Peyer's patch (tissue), 4 donors: ENCODE measurements at regions not wholly inside any gene's neighbourhood (a gene's known extent, or its start where the extent isn't known, plus 50 kb on each side); places are given as distances from the start of the nearest gene placed in this dataset.

ENCODE experiments used
- DNase-seq, 3 donors: peaks; one replicate each; pipeline ENCODE4 v3.0.0-alpha.2; 2017 to 2019
- H3K27ac ChIP-seq, 4 donors: fragments of 200-600 bp; sonication (generic); one replicate each; pipeline ENCODE4 v1.5.1; 2016 to 2019
- H3K27me3 ChIP-seq, 2 donors: fragments of 200-600 bp; sonication (generic); one replicate each; pipeline ENCODE4 v1.5.1; 2019
- H3K36me3 ChIP-seq, 3 donors: fragments of 200-600 bp; sonication (generic); one replicate each; pipeline ENCODE4 v1.5.1; 2016 to 2019
- H3K4me1 ChIP-seq, 4 donors: fragments of 200-600 bp; sonication (generic); one replicate each; pipeline ENCODE4 v1.5.1; 2016 to 2019
- H3K4me3 ChIP-seq, 4 donors: fragments of 200-600 bp; sonication (generic); 1 replicate in 3 of 4; 2 replicates in 1 of 4; pipeline ENCODE4 v1.5.1; 2016 to 2019; ENCODE audit warnings: mild to moderate bottlenecking in 1 of 4
- H3K9me3 ChIP-seq, 4 donors: fragments of 200-600 bp; sonication (generic); one replicate each; pipeline ENCODE4 v1.5.1; 2016 to 2019; ENCODE audit warnings: mild to moderate bottlenecking in 1 of 4
- CTCF ChIP-seq, 6 experiments: fragments of 450-650 bp in 4 of 6; fragments of 200-600 bp in 2 of 6; sonication (generic) in 1 of 6; IDR thresholded peaks; one replicate each; pipeline ENCODE4 v1.5.1; 2017 to 2019; ENCODE audit warnings: antibody characterized with exemption in 6 of 6, mild to moderate bottlenecking in 3 of 6, moderate library complexity in 1 of 6
- POLR2A ChIP-seq, 2 donors: fragments of 450-650 bp; IDR thresholded peaks; one replicate each; pipeline ENCODE4 v1.5.1; 2017; ENCODE audit warnings: antibody characterized with exemption in 2 of 2, mild to moderate bottlenecking in 2 of 2, moderate library complexity in 2 of 2

- Histone ChIP-seq H3K27ac (no peak overlapping the region), H3K4me3 (no peak overlapping the region), H3K9me3 (no peaks in the 10 kb centered on the region), H3K27me3 (no peaks in the 10 kb centered on the region), H3K36me3 (no peaks in the 10 kb centered on the region), H3K4me1 (no peaks in the 10 kb centered on the region)
- DNase-seq = no peak
- TF ChIP-seq CTCF (IDR thresholded peaks at IDR 0.05) = no peak
- no peak for TF ChIP-seq POLR2A (IDR thresholded peaks at IDR 0.05)
Observed at GRCh38 chr9:102778746-102779145, 216.4 kb upstream of the CYLC2 start.

GRCh38 chr9:102770704-102771103 is 224.4 kb upstream of the CYLC2 start:
- DNase-seq = no peak
- Histone ChIP-seq H3K4me1 (no peaks in the 10 kb centered on the region), H3K9me3 (no peaks in the 10 kb centered on the region), H3K27ac (no peak overlapping the region), H3K27me3 (no peaks in the 10 kb centered on the region), H3K4me3 (no peak overlapping the region), H3K36me3 (no peaks in the 10 kb centered on the region)
- TF ChIP-seq POLR2A (IDR thresholded peaks at IDR 0.05) = no peak
- TF ChIP-seq CTCF (IDR thresholded peaks at IDR 0.05) = no peak

- DNase-seq = no peak
- Histone ChIP-seq H3K36me3 (no peaks in the 10 kb centered on the region), H3K4me1 (no peaks in the 10 kb centered on the region), H3K27me3 (no peaks in the 10 kb centered on the region), H3K9me3 (no peaks in the 10 kb centered on the region), H3K27ac (no peak overlapping the region), H3K4me3 (no peak overlapping the region)
- TF ChIP-seq CTCF (IDR thresholded peaks at IDR 0.05) = no peak
- no peak for TF ChIP-seq POLR2A (IDR thresholded peaks at IDR 0.05)
Observed at GRCh38 chr9:102769307-102769706, 225.8 kb upstream of the CYLC2 start.

GRCh38 chr9:102768002-102768401 is 227.1 kb upstream of the CYLC2 start:
- H3K4me3 ChIP-seq = no peak overlapping the region
- H3K27ac ChIP-seq = no peak overlapping the region
- H3K36me3 ChIP-seq = no peaks in the 10 kb centered on the region
- no peaks in the 10 kb centered on the region for H3K9me3 ChIP-seq
- no peaks in the 10 kb centered on the region for H3K27me3 ChIP-seq
- TF ChIP-seq CTCF (IDR thresholded peaks at IDR 0.05) (no peak), POLR2A (IDR thresholded peaks at IDR 0.05) (no peak)
- no peaks in the 10 kb centered on the region for H3K4me1 ChIP-seq
- DNase-seq = no peak

GRCh38 chr9:102767076-102767475 is 228.1 kb upstream of the CYLC2 start:
- Histone ChIP-seq H3K27ac (no peak overlapping the region), H3K4me3 (no peak overlapping the region), H3K36me3 (no peaks in the 10 kb centered on the region), H3K9me3 (no peaks in the 10 kb centered on the region), H3K4me1 (no peaks in the 10 kb centered on the region), H3K27me3 (no peaks in the 10 kb centered on the region)
- DNase-seq = no peak
- no peak for TF ChIP-seq CTCF (IDR thresholded peaks at IDR 0.05)

DNA sequence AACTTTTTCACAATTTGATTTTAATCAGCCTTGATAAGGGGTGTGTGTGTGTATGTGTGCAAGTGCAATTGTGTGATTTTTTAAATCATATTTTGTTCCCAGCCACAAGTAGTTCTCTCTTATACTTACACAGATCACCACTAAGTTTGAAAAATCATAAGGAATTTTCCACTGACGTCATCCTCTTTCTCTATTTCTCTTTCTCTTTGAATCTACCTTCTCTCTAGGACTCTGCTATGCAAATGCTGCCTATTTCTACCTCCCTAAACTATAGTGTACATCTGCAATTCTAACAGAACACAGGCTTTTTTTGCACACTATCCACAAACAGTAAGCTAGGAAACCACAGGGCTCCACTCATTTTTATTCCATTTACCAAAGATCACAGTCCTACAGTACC is 254.6 kb upstream of the CYLC2 start:
- H3K27ac ChIP-seq = no peak overlapping the region
- no peaks in the 10 kb centered on the region for H3K36me3 ChIP-seq
- no peaks in the 10 kb centered on the region for H3K4me1 ChIP-seq
- no peaks in the 10 kb centered on the region for H3K9me3 ChIP-seq
- no peak overlapping the region for H3K4me3 ChIP-seq
- TF ChIP-seq CTCF (IDR thresholded peaks at IDR 0.05) (no peak), POLR2A (IDR thresholded peaks at IDR 0.05) (no peak)
- no peaks in the 10 kb centered on the region for H3K27me3 ChIP-seq
- no peak for DNase-seq
